Upper lobe of right lung (tissue), 1 donor: ENCODE measurements at regions not wholly inside any gene's neighbourhood (a gene's known extent, or its start where the extent isn't known, plus 50 kb on each side); places are given as distances from the start of the nearest gene placed in this dataset.

Source experiments
- ATAC-seq: fragments of 200-7000 bp; cut with Tn5 transposase; one replicate; pipeline ENCODE4 v1.9.1; 2020; ENCODE audit warnings: mild to moderate bottlenecking, moderate library complexity
- DNase-seq: peaks from one replicate; pipeline ENCODE4 v3.0.0-alpha.2; 2020
- H3K27ac ChIP-seq: fragments of 200-600 bp; one replicate; pipeline ENCODE4 v1.8.0; 2022
- H3K27me3 ChIP-seq: fragments of 200-600 bp; one replicate; pipeline ENCODE4 v1.8.0; 2022; ENCODE audit warnings: mild to moderate bottlenecking
- H3K36me3 ChIP-seq: fragments of 200-600 bp; one replicate; pipeline ENCODE4 v1.8.0; 2022
- H3K4me1 ChIP-seq: fragments of 200-600 bp; one replicate; pipeline ENCODE4 v1.8.0; 2022
- H3K4me3 ChIP-seq: fragments of 200-600 bp; one replicate; pipeline ENCODE4 v1.8.0; 2022; ENCODE audit warnings: mild to moderate bottlenecking
- H3K9me3 ChIP-seq: fragments of 200-600 bp; one replicate; pipeline ENCODE4 v1.8.0; 2022
- CTCF ChIP-seq: fragments of 200-600 bp; IDR thresholded peaks from one replicate; pipeline ENCODE4 v1.8.0; 2022; ENCODE audit warnings: antibody characterized with exemption
- intact Hi-C: fragments of 100-400 bp; cut with DNase I; formaldehyde crosslinking; loops from one replicate; pipeline ENCODE4 v1.11.0; 2022
- donor health status: DM: no; HTN: yes; CAD: no; lungs with severe emphysema.

DNA sequence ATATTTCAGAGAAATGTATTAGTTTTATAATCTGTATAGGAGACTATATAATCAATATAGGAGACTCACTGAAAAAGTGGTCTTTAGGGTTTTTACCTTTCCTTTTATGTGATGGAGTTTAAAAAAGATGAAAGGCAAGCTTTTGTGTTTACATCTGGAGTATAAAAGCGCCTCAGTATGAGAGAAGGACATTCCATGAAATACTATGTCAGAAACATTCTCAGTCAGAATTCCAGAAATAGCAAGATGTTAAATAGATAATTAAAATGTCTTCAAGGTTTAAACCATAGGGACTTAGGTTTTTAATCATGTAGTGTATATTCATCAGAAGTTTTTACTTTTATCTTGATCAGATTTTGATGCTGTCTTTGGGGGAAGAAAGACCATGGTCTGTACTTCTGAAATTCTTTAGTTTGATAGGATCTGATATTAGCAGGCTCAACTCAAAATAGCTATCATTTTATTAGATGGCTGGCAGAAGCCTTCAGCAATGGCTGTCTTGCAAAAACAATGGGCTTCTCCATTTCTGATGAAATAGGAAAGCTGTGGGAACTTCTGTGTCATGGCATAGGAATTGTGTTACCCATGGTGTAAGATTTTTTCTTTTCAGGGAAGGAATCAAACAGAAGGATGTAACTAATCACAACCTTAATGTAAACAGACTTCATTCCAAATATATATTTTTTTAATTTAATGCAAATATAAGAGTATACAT lies 209.6 kb upstream of the PLSCR5 start:
- intact Hi-C loops: no loop called here
- no peak for DNase-seq
- no peak for ATAC-seq

DNA sequence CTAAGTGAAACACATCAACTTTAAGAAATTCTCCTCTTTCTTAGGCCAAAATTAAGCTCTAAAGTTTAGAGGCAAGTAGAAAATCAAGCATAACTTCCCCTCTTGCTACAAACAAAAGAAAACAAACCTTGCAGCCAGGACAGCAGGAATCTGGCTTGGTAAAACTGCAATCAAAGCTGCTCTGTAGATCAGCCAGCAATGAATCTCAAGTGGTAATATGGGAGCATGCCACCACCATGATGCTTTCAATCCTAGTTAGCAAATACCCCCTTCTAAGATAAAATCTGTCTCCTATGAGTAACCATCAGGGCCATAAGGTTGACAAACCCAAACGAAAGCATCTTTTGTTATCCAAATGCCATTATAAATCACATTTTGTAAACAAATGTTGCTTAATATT lies 208.3 kb upstream of the PLSCR5 start:
- DNase-seq (no peak), ATAC-seq (no peak)
- no peaks in the 10 kb centered on the region for H3K36me3 ChIP-seq
- H3K4me3 ChIP-seq: no peak overlapping the region
- no peak for TF ChIP-seq CTCF
- no peaks in the 10 kb centered on the region for H3K4me1 ChIP-seq
- no peaks in the 10 kb centered on the region for H3K27me3 ChIP-seq
- intact Hi-C loops: no loop called here
- no peak overlapping the region for H3K27ac ChIP-seq
- H3K9me3 ChIP-seq: no peaks in the 10 kb centered on the region

More for the DNA sequence above, 209.6 kb upstream of the PLSCR5 start:
- H3K27me3 ChIP-seq: no peaks in the 10 kb centered on the region
- no peak overlapping the region for H3K4me3 ChIP-seq
- no peaks in the 10 kb centered on the region for H3K36me3 ChIP-seq
- H3K9me3 ChIP-seq: no peaks in the 10 kb centered on the region
- TF ChIP-seq CTCF: no peak
- no peak overlapping the region for H3K27ac ChIP-seq
- no peaks in the 10 kb centered on the region for H3K4me1 ChIP-seq

DNA sequence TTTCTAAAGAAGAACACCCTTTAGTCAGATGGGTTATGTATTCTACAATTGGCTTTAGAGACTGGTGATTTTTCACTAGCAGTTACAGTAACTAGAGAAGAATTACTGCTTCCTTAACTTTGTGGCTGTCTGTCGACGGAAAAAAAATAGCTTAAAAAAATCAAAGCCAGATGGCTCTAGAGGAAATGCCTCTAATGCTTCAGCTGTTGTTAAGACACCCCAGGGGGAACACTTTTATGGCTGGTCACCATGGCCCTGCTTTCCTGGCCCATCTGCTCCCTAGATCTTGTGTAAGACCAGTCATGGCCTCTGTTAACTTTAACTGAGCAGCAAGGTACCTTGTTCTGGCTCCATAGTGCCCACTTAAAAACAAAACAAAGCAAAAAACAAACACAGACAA lies 198.6 kb upstream of the PLSCR5 start:
- DNase-seq: no peak
- H3K9me3 ChIP-seq: no peaks in the 10 kb centered on the region
- H3K4me3 ChIP-seq: no peak overlapping the region
- intact Hi-C loops: no loop called here
- H3K4me1 ChIP-seq: no peaks in the 10 kb centered on the region
- no peak for ATAC-seq
- no peaks in the 10 kb centered on the region for H3K36me3 ChIP-seq
- no peak for TF ChIP-seq CTCF
- H3K27me3 ChIP-seq: no peaks in the 10 kb centered on the region
- H3K27ac ChIP-seq: no peak overlapping the region

DNA sequence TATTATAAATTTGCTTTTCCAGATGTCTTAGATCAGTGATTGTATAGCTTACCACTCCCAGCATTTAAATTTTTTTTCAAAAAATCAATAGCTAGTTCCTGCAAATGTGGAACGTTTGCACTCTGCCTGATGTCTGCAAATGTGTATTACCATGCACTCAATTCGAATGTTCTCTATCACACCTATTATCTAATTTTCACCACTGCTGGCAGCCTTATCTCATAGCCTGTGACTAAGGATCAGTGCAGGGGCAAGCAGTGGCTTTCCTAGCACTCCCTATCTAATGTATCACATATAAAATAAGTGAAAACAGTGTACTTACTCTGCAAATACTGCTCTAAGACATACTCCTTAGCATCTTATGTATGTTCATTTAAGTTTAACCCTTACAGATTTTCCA lies 196.3 kb upstream of the PLSCR5 start:
- no peaks in the 10 kb centered on the region for H3K4me1 ChIP-seq
- H3K9me3 ChIP-seq: no peaks in the 10 kb centered on the region
- intact Hi-C loops: no loop called here
- H3K36me3 ChIP-seq: no peaks in the 10 kb centered on the region
- no peak overlapping the region for H3K4me3 ChIP-seq
- TF ChIP-seq CTCF: no peak
- no peak overlapping the region for H3K27ac ChIP-seq
- no peaks in the 10 kb centered on the region for H3K27me3 ChIP-seq
- no peak for ATAC-seq
- no peak for DNase-seq

DNA sequence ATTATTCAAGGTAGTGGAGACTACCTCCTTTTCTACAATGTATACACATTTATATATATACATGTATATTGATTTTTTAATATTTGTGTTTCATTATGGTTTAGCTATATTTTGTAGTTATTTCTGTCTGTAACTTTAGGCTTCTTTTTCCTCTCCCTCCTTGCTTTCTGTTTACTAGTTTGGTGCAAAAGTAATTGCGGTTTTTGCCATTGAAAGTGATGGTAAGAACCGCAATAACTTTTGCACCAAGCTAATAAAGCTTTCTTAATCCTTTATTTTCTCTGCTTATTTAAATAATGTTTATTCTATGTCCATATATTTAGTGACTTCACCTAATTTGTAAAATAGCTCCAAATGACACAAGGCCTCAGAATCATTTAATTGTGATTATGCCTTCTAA lies 195.3 kb upstream of the PLSCR5 start:
- Histone ChIP-seq H3K4me3 (no peak overlapping the region), H3K9me3 (no peaks in the 10 kb centered on the region), H3K27me3 (no peaks in the 10 kb centered on the region), H3K27ac (no peak overlapping the region), H3K4me1 (no peaks in the 10 kb centered on the region), H3K36me3 (no peaks in the 10 kb centered on the region)
- DNase-seq: no peak
- ATAC-seq: no peak
- no peak for TF ChIP-seq CTCF
- intact Hi-C loops: no loop called here

GRCh38 chr3:146796078-146796477 lies 190.9 kb upstream of the PLSCR5 start:
- H3K9me3 ChIP-seq: no peaks in the 10 kb centered on the region
- no peak for TF ChIP-seq CTCF
- ATAC-seq (no peak), DNase-seq (no peak)
- no peaks in the 10 kb centered on the region for H3K4me1 ChIP-seq
- intact Hi-C loops: no loop called here
- no peak overlapping the region for H3K27ac ChIP-seq
- no peak overlapping the region for H3K4me3 ChIP-seq
- H3K27me3 ChIP-seq: no peaks in the 10 kb centered on the region
- H3K36me3 ChIP-seq: no peaks in the 10 kb centered on the region
